Mucosa of gallbladder (tissue), 1 donor: ENCODE measurements at regions not wholly inside any gene's neighbourhood (a gene's known extent, or its start where the extent isn't known, plus 50 kb on each side); places are given as distances from the start of the nearest gene placed in this dataset.
"Not testable (repeated sequence)": the region's sequence is repeated elsewhere in the genome, so short reads cannot be mapped to it uniquely, and the experiment has no call there.

ENCODE experiments used
- DNase-seq: peaks from one replicate; pipeline ENCODE4 v3.0.0-alpha.2; 2020; ENCODE audit warnings: low spot score
- donor health status: DM: no; HTN: no; CAD: no.

- DNase-seq, result no peak
Observed at GRCh38 chr18:44539926-44540325, 140.8 kb upstream of the SETBP1 start.

- DNase-seq, result no peak
Observed at GRCh38 chr18:44541159-44541558, 139.5 kb upstream of the SETBP1 start.

GRCh38 chr18:44541781-44542180, 138.9 kb upstream of the SETBP1 start:
- no peak for DNase-seq

- DNase-seq, result no peak
Observed at GRCh38 chr18:44543387-44543786, 137.3 kb upstream of the SETBP1 start.

- DNase-seq, result no peak
Observed at GRCh38 chr18:44545359-44545985, 135.2 kb upstream of the SETBP1 start.

GRCh38 chr18:44546954-44547353, 133.7 kb upstream of the SETBP1 start:
- no peak for DNase-seq

- no peak for DNase-seq
Observed at GRCh38 chr18:44548291-44549221, 132.1 kb upstream of the SETBP1 start.

- no peak for DNase-seq
Observed at GRCh38 chr18:44552706-44553105, 128.0 kb upstream of the SETBP1 start.

GRCh38 chr18:44556296-44556695, 124.4 kb upstream of the SETBP1 start:
- no peak for DNase-seq

- no peak for DNase-seq
Observed at GRCh38 chr18:44557616-44558151, 123.0 kb upstream of the SETBP1 start.

- DNase-seq, result no peak
Observed at GRCh38 chr18:44558767-44559166, 121.9 kb upstream of the SETBP1 start.

GRCh38 chr18:44562986-44563385, 117.7 kb upstream of the SETBP1 start:
- no peak for DNase-seq

- no peak for DNase-seq
Observed at GRCh38 chr18:44564922-44565321, 115.8 kb upstream of the SETBP1 start.

- no peak for DNase-seq
Observed at GRCh38 chr18:44568342-44568741, 112.3 kb upstream of the SETBP1 start.

GRCh38 chr18:44568986-44569385, 111.7 kb upstream of the SETBP1 start:
- DNase-seq, result no peak

- no peak for DNase-seq
Observed at GRCh38 chr18:44569391-44570055, 111.2 kb upstream of the SETBP1 start.

GRCh38 chr18:44579028-44579702, 101.5 kb upstream of the SETBP1 start:
- no peak for DNase-seq

- no peak for DNase-seq
Observed at GRCh38 chr18:44579745-44580144, 100.9 kb upstream of the SETBP1 start.

GRCh38 chr18:44580159-44580558, 100.5 kb upstream of the SETBP1 start:
- DNase-seq, result no peak

GRCh38 chr18:44580782-44581181, 99.9 kb upstream of the SETBP1 start:
- not testable (repeated sequence) for DNase-seq

GRCh38 chr18:44582456-44582855, 98.2 kb upstream of the SETBP1 start:
- no peak for DNase-seq

- DNase-seq, result no peak
Observed at GRCh38 chr18:44584900-44585299, 95.8 kb upstream of the SETBP1 start.
